ENCODE measurements at regions not wholly inside any gene's neighbourhood (a gene's known extent, or its start where the extent isn't known, plus 50 kb on each side); places are given as distances from the start of the nearest gene placed in this dataset.

DNA sequence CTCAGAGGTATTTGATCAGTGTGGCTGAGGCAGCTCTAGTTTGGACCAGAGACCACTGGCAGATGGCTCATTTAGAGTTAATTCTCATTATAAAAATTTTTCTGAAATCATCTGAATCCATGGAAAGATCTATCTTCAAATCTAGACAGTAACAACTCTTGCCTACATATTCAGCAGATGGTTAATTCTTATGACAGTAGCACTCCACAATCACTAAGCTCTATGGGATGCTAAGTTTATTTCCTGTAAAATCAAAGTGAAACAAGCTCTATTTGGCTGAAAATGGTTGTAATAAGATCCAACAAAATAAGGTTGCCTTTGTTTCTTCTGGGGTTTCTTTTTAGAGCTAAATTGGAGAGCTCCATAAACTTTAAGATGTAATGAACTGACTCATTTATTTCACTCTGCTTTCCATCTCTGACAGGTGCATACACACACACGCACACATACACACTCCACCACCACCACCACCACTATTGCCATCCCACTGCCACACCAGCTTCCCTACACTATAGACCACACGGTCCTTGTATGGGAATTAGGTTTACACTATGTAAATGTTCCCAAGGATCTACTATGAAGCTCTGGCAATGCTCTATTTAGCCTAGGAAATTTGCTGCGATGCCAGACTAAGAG is 293.1 kb downstream of the RPAP3 start:
- no peak for DNase-seq (ENCODE audit: low read depth)
- no peak overlapping the region for H3K4me3 ChIP-seq (ENCODE audit: low read depth, low read length)
- TF ChIP-seq, protein P1, sequence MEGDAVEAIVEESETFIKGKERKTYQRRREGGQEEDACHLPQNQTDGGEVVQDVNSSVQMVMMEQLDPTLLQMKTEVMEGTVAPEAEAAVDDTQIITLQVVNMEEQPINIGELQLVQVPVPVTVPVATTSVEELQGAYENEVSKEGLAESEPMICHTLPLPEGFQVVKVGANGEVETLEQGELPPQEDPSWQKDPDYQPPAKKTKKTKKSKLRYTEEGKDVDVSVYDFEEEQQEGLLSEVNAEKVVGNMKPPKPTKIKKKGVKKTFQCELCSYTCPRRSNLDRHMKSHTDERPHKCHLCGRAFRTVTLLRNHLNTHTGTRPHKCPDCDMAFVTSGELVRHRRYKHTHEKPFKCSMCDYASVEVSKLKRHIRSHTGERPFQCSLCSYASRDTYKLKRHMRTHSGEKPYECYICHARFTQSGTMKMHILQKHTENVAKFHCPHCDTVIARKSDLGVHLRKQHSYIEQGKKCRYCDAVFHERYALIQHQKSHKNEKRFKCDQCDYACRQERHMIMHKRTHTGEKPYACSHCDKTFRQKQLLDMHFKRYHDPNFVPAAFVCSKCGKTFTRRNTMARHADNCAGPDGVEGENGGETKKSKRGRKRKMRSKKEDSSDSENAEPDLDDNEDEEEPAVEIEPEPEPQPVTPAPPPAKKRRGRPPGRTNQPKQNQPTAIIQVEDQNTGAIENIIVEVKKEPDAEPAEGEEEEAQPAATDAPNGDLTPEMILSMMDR (IDR thresholded peaks at IDR 0.05; ENCODE audit: low read depth, low read length, missing control alignments) = no peak

DNA sequence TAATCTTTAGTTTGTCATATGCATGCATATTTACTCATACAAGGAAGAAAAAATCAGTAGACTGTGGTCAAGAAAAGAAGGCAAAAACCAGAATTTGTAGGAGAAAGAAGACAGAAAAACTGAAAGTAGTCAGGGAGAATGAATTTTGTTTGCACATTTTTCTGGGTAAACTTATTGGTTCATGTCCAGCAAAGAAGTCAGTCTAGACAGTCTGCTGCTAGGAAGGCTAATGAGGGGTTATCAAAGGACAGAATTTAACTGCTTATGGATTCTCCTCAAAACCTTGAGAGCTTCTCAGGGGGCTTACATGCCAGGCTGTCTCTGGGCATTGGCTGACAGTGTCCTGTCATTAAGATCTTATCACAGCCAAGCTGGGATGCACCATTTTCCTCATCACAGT is 293.9 kb downstream of the RPAP3 start:
- TF ChIP-seq, protein P1 (IDR thresholded peaks at IDR 0.05; ENCODE audit: low read depth, low read length, missing control alignments) = no peak
- H3K4me3 ChIP-seq (ENCODE audit: low read depth, low read length) = no peak overlapping the region
- no peak for DNase-seq (ENCODE audit: low read depth)

DNA sequence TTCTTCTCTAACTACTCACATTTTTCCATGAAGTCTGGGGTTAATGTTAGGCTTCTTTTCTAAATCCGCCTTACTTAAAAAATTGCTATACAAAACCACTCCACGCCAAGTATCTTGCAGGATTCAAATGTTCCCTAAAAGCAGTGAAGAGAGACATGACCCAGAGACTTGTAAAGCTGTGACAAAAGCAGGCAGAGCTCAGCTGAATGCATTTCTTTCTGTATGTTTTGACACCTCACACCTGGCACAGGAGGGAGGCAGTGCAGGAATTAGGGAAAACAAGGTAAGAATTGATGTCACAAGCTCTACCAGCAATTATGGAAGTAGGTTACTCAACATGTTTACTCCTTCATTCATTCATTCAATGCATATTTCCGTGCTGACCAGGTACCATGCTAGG is 295.0 kb downstream of the RPAP3 start:
- DNase-seq (ENCODE audit: low read depth) = no peak

DNA sequence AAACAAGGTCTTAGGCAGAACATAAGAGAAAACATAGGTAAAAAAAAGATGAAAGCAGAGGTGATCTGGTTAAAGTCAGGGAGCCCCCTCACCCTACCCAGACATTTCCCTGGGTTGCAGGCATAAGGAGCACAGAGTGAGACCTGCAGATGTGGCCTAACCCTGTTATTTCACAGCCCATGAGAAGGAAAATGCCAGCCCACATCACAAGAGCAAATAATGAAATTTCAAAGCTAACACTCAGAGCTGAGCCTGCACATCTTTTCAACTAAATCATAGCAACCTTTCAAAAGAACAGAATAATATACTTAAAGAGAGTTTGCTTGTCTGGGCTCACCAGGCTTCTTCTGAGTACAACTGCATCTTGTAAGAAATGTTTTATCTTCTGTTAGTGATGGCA is 295.4 kb downstream of the RPAP3 start:
- no peak overlapping the region for H3K4me3 ChIP-seq (ENCODE audit: low read depth, low read length)
- DNase-seq (ENCODE audit: low read depth) = no peak
- TF ChIP-seq, protein P1 (IDR thresholded peaks at IDR 0.05; ENCODE audit: low read depth, low read length, missing control alignments) = no peak

More for the DNA sequence above, 295.0 kb downstream of the RPAP3 start:
- TF ChIP-seq, protein P1 (IDR thresholded peaks at IDR 0.05; ENCODE audit: low read depth, low read length, missing control alignments) = no peak
- H3K4me3 ChIP-seq (ENCODE audit: low read depth, low read length) = no peak overlapping the region

DNA sequence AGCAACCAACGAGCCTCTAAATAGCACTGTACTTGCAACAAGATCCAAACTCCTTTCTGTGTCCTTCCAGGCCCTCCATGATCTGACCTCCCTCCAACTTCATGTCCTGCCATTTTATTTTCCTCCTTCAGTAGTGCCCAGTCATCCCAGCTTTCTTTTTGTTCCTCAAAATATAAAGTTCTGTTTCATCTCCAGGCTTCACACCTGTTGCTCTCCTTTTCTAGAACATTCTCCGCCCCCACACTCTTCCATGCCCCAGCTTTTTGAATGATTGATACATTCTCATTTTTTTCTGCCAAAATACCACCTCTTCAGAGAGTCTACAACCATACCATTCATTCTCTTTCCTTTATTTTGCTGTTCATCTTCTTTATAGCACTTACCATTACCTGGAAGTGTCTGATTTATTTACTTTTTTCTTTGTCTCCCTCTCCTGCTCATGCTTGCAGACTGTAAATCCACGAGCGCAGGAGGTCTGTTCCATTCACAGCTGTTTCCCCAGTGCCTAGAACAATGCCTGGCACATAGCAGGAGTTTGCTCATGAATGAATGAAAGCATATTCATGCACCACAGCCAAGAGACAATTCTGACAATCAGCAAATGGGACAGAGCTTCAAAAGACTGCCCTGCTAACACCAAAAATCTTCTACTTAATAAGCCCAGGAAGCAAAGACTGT is 296.4 kb downstream of the RPAP3 start:
- DNase-seq (ENCODE audit: low read depth) = no peak
- TF ChIP-seq, protein P1 (IDR thresholded peaks at IDR 0.05; ENCODE audit: low read depth, low read length, missing control alignments) = no peak
- H3K4me3 ChIP-seq (ENCODE audit: low read depth, low read length) = no peak overlapping the region

DNA sequence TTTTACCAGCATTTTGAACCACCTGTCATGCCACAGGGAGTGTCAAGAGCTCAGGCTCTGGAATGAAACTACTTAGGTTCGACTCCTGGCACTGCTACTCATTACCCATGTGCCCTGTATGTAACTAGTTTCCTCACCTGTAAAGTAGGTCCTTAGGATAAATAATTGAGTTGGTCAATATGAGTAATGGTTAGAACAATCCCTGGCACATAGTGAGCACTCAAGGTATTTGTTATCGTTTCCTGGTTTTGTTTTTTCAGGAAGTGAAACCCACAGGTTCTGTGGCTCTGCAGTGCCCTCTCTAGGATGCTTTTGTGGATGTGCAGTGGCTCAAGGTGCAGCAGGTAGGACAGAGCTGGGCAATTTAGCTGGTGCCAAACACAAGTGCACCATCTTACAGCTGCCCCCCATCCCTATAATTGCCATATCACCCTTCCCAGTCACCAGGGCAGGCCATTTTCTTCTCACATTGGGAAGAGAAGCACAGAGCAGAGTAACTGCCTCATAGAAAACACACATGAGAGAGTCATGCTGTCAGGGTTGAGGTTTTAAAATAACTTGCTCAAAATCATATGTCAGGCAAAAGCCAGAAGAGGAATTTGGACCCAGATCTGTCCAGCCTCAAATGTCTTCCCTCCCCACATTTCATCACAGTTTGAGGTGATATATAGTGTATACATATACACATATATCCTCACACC is 297.5 kb downstream of the RPAP3 start:
- H3K4me3 ChIP-seq (ENCODE audit: low read depth, low read length) = no peak overlapping the region
- TF ChIP-seq, protein P1 (IDR thresholded peaks at IDR 0.05; ENCODE audit: low read depth, low read length, missing control alignments) = peak; percentile 65
- peak; percentile 44 for DNase-seq (ENCODE audit: low read depth)

All from GM12864 (cell line).